COLO829 (cell line): ENCODE measurements at regions not wholly inside any gene's neighbourhood (a gene's known extent, or its start where the extent isn't known, plus 50 kb on each side); places are given as distances from the start of the nearest gene placed in this dataset.

Experiments used
- DNase-seq: peaks from one replicate; pipeline ENCODE4 v3.0.0; 2012; ENCODE audit warnings: low spot score

DNA sequence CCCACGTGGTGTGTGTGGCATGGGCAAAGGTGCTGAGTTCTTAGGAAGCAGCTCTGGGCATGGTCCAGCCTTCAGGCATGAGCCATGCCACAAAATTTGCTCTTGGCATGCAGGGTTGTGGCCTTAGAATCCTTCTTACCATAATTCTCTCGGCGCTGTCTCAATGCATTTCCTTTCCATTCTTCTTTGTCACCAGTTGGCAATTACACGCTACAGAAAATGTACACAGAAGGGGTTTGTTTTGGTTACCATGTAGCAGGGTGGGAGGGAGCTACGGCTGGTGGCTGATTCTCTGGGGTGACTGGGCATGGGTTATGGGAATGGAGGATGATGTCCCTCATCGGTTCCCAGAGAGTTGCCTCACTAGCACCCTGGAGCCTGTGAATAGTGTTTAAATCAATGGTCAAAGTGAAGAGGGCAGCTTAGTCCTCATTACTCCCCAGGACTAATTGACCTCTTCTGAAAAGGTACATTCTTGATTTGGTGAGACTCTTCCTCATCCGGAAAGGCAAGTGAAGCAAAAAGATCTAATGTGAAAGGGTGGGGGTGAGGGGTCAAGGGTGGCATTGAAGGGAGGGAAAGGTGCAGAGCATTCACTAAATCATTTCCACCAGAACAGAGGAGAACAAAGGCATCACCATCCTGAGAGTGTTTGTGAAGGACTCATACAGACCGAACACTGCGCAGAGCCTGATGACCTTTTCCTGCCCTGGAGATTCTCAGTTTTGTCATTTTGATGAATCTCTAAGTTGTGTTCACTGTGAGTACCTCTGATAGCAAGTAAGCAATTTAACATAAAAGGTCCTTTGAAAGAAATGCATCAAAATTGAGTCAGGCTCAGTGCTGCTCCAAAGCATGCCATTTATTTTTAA is 199.8 kb upstream of the SFRP2 start:
- no peak for DNase-seq

DNA sequence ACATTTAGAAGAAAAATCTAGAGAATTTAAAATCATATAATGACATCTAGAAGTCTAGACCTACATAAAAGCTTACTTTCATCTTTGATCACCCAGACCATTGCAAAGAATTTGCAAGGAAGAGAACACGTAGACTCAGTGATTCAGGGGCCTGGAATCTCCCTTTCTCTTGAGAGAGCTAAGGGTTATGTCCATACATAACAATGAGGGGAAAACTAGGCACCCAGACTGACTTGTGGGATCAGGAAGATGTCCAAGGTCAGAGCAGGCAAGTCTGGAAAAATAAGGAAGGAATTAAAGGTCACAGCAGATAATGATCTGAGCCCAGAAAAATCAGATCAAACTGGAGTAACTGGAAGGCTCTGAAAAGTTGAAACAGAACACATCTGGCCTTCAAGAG is 198.4 kb upstream of the SFRP2 start:
- no peak for DNase-seq

DNA sequence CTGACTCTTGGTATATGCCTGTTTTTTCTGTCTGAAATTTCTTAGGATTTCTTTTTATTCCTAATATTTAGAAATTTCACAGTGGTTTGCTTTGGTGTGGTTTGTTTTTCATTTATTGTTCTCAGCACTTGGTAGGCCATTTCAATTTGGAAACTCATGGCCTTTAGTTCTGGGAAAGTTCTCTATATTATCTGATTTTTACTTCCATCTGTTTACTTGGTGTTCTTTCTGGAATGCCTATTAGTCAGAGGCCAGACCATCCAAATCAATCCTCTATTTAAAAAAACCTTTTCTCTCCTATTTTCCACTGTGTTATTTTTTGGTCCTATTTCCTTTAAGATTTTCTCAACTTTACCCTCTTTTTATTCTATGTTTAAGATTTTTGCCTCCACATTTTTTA is 188.1 kb upstream of the SFRP2 start:
- no peak for DNase-seq

DNA sequence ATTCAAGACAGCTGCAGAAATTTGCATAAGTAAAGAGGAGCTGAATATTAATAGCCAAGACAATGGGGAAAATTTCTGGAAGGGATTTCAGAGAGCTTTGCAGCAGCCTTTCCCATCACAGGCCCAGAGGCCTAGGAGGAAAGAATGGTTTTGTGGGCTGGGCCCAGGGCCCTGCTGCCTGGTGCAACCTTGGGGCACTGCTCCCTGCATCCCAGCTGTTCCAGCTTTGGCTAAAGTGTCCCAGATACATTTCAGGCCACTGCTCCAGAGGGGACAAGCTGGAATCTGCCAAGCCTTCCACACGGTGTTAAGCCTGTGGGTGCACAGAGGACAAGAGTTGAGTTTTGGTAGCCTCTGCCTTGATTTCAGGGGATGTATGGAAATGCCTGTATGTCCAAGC is 185.6 kb upstream of the SFRP2 start:
- DNase-seq: no peak

DNA sequence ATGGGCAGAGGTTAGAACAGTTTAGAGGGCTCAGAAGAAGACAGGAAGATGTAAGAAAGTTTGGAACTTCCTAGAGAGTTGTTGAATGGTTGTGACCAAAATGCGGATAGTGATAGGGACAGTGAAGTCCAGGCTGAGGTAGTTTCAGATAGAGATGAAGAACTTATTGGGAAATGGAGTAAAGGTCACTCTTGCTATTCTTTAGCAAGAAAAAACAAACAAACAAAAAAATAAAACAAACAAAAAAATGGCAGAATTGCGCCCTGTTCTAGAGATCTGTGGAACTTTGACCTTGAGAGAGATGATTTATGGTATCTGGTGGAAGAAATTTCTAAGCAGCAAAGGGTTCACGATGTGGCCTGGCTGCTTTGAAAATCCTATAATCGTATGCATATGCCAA is 185.1 kb upstream of the SFRP2 start:
- DNase-seq: no peak

DNA sequence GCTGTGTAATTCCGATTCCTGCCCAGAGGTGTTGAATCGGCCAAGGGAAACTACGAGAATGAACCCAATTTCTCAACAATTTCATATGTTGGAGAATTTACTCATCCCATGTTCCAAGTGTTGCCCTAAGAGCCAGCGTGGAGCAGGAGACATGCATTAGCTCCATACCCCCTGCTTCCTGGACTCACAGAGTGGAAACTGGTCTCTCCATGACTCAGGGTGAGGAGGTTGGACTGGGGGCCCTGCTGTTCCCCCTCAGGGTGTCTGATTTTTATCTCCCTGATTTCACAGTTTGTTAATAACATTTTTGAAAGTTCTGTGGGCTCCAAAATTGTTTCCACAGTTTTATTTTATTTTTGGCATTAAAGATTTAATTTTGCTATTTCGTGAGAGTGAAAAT is 183.0 kb upstream of the SFRP2 start:
- no peak for DNase-seq

DNA sequence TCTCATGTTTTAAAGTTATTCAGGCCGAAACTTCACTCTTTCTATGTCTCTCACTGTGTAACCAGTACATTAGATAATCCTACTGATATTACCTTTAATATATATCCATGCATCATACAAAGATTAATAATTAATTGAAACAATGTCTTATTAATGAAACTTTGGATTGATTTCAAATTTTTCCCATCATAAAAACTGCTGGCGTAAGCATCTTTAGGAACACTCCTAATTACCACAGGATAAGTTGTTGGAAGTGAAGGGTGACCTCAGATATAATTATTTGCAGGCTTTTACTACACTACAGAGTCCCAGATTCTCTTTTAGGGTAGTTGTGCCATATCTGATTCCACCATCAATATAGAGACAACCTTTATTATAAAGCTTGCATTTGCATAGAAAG is 181.3 kb upstream of the SFRP2 start:
- no peak for DNase-seq

DNA sequence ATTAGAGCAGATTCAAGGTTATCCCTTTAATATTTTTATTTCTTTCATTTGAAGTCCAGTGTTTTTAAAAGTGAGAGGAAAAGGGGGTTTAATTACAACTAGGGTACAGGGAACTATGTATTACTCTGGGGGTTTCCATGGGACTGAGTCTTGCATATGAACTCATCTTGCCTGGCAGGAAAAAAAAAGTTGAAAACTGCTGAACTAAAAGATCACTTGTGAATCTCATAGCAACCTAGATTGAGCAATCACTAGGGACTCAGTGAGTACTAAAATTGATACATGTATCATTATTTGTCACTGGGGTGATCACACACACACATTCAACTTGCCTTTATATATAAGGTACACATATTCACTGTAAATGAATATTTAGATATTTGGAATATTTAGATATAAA is 180.7 kb upstream of the SFRP2 start:
- no peak for DNase-seq

DNA sequence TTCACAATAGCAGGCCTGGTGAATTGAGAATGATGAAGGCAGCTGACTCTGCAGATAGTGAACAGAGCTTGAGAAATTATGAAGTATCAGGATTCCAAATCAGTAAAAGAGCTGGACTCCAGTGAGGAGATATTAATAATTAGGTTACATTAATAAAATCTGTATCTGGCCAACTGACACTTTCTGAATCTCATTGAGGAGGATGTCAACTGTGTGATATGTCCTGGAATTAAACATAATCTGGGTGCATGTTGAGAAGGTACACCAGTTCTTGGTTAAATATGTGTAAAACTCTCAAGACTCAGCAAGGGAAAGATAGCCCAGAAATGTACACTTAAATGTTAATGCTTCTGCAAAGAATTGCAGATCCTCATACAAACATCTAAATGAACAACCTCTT is 177.8 kb upstream of the SFRP2 start:
- no peak for DNase-seq

DNA sequence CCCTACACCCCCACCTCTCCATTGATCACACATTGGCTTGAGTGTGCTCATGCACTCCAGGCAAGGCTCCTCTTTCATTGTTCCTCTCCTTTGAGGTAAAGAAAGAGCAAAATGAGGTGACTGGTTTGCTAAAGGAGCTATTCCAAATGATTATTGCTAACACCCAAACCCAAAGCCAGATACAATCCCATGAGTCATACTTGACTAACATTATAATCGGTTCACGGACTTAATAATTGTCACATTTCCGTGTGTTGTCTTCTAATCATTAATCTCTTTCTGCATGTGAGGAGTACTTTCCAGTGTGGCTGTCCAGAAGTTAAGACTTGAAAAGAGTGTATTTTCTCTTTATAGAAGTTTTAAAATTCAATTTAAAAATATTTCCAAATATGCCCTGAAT is 174.3 kb upstream of the SFRP2 start:
- no peak for DNase-seq

DNA sequence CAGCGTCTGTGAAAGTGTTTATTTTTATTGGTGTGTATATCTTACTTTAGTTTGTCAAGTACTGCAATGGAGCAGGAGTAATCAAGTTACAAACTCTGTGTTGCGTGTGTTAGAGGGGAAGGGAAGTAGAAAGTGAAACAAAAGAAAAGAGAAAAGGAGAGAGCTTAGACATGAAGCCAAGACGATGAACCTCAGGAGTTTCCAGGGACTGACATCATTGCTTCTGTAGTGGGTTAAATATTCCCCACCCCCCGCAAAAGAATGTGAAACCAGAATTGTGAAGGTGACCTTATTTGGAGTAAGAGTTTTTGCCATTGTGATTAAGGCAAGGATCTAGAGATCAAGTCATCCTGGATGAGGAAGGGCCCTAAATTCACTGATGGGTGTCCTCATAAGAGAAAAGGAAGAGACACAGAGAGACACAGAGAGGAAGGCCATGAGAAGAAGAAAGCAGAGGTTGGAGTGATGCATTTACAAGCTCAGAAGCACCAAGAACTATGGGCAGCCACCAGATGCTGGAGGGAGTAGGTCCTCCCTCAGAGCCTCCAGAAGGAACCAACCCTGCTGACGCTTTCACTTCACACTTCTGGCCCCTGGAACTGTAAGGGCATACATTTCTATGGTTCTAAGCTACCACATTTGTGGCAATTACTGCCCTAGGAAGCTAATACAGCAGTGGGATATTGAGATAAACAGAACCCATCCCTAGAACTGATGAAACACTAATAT is 173.6 kb upstream of the SFRP2 start:
- no peak for DNase-seq

DNA sequence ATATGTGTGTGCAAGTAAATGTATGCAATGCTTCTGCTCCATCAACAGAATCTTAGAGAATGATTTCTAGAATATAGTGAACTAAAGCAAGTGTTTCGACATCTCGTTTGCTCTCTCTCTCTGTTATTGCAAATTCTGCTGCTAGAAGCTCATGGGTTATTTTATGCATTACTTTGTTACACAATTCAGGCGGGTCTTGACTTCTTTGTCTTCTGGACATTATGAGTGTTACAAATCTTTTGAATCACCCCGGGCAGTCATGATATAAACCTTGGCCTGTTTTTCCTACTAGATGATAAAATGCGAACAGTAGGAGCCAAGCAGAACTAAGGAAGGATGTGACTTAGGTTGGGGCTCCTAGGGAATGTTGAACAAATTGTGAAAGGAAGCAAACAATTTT is 166.4 kb upstream of the SFRP2 start:
- DNase-seq: no peak

DNA sequence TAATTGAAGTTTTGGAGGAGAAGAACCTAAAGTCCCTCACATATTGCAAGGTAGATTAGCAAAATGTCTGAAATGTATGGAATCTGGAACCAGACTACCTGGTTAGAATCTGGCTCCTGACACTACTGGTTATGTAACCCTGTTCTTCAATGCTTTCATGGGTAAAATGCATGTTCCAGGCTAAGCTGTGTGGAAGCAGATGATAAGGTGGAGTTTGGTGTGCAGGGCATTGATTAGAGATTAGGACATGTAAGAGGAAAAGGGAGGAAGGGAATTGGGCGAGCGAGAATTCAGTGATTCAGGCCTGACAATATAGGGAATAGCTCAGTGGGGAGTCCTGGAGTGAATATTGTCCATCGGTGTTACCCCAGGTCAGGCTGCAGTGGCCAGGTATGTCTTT is 165.8 kb upstream of the SFRP2 start:
- DNase-seq: no peak

DNA sequence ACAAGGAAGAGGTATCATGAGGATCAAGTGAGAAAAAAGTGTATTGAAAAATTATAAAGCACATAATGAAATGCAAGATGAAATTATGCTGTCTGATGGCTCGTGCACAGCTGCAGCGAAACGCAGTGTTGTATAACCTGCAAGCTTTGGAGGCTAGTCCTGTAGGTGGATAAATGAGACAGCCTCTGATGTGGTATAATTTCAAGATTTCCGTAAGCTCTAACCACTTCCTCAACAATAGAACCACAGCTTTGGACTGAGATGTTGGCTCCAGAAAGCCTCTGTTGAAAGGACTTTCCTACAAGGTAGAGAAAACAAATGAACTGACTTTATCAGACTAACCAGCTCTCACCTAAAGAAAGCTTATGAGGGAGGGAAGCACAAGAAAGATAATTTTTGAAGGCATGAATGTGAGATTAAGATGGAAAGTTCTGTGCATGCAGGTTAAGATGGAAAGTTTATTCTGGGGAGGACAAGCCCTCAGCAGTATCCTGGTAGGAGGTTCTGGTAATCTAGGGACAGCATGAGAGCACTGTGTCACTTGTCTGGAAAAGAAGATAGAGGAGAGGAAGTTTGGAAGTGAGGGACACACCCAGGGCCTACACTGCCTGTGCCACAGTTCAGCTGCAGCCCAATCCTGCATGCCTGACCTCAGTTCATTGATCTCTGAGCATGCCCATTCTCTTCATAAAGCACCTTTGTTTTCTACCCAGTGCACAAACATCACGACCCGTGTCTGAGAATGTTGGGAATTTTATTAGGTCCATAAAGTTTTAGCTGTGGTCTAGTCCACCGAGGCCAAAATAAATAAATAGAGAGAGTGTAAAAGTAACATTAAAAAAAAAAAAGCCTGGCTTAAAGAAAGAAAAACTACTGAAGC is 161.5 kb upstream of the SFRP2 start:
- DNase-seq: no peak

DNA sequence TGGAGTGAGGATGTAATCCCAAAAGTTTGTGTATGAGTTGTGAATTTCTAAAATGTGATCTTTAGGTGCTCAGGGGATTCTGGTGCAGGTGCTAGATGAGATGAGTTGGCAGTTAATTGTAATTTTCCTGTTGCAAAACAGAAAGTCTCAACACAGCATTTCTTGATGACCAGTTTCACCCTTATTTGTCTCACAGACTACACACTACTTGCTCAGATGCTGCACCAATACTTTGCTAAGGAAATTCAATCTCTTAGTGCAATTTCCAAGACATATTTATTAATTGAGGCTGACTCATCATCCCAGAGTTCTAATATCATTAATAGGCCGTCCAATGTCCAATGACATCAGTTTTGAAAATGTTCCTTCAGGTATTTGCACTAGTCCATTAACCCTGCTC is 159.2 kb upstream of the SFRP2 start:
- DNase-seq: no peak

DNA sequence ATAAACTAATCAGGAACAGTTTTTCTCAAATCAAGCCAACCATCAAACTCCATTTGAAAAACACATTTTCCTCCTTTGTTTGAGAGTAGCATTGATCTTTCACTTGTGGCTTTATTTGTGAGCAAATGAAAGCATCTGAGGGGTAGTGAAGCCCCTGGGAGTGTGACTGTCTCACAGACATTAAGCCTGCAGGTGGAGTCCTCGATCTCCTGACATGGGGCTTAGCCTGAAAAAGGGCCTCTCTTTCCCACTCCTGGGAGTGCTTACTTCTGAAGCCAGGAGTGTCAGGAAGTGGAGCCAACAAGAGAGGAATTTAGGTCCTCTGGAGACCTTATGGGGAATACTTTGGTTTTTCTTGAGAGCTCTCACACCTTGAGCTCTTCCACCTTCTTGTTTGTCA is 158.2 kb upstream of the SFRP2 start:
- no peak for DNase-seq

DNA sequence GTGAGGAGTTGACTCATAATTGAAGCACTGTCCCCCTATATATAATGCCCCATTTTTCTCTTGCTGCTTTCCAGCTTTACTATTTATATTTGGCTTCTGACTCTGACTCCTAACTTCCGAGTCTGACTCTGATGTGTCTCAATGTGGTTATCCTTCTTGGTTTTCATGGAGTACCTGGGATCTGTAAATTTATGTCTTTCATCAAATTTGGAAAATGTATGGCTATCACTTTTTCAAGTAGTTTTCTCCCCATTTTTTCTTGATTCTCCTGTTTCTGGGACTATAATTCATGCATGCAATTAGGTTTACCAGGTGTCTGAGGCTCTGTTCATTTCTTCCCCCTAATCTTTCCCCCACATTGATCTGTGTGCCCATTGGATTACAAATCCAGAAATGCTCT is 156.8 kb upstream of the SFRP2 start:
- DNase-seq: no peak

DNA sequence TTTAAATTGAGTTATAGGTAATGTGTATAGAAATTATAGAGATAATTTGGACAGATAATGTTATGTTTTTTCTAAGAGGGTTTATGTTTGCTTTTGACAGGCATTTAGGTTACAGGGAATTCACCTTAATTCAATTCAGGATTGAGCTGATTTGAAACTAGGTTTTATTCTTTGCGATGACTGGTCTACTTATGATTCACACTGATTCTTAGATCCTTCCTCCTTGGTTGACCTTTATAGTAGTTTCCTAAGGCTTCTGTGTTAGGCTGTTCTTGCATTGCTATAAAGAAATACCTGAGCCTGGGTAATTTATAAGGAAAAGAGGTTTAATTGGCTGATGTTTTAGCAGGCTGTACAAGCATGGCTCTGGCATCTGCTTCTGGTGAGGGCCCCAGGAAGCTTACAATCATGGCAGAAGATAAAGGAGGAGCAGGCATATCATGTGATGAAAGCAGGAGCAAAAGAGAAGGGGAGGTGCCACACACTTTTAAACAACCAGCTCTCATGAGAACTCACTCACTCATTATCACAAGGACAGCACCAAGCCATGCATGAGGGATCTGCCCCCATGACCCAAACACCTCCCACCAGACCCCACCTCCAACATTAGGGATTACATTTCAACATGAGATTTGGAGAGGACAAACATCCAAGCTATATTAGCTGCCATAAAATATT is 155.0 kb upstream of the SFRP2 start:
- no peak for DNase-seq

DNA sequence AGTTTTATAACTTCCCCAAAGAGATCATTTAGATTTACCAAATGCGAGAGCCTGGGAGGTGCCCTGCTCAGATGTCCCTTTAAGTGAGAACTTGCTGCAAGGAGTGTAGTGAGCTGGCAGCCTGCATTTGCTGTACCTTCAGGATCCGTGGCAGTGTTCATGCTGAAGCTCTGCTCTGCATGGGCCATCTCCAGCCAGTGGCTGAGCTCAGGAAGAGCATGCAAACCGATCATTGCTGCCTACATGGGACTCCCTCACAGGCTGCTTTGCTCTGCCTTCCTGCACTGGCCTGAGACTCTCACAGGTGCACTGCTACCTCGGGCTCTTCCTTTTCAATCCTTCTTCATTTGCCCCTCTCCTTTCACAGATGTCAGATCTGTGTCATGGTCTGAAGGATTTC is 152.0 kb upstream of the SFRP2 start:
- no peak for DNase-seq

DNA sequence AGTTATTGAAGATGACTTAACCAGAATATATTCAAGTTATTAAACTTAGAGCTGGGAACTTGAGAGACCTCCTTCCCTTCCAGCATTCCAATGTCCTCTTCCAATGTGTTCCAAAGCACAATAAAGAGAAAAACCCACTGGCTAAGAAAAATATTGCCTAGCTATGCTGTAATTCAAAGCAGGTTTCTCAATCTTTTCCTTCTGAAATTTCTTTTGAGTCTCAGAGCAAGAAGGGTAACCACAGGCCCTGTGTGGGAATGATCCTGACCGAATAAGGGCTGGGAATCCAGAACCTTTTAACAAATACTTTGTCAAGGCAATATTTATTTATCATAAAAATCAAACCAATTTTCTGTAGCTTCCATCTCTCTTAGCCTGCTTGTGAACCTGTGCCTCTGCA is 150.7 kb upstream of the SFRP2 start:
- DNase-seq: no peak

DNA sequence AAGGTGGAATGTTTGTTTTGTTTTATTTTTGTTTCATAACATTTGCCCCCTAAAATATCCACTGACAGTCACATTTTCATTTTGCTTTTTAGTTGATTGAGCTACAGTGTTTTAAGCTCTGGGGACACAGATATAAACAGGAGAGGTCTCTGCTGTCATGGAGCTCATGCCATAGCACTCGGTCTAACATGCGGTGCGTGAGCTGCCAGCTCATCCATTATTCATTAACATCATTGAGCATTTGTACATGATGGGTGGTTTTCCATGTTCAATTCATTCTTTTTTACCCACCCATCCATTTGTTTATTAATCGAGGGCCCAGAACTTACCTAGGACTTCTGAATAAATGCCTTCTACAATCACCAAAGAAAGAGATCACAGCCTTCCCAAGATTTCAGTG is 150.1 kb upstream of the SFRP2 start:
- no peak for DNase-seq

DNA sequence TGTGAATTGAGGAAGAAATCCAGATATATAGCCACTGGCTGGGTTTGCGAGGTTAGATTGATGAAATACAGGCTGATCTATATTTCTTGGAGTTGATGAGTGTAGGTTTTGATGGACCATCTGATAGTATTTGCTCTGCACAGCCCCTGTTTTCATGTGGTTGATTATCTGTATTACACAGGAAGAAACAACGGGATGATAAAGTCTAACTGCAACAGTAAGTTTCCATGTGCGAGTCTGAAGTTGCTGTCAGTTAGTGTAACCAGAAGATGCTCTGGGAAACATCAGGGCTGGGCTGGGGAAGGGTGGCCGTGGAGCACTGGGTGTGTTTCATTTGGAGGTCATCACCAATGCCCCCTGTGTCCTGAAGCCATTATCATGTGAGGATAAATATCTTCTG is 148.4 kb upstream of the SFRP2 start:
- no peak for DNase-seq
